Inferior parietal cortex (tissue), 1 donor: ENCODE measurements at regions not wholly inside any gene's neighbourhood (a gene's known extent, or its start where the extent isn't known, plus 50 kb on each side); places are given as distances from the start of the nearest gene placed in this dataset.

Experiments
- DNase-seq: peaks from one replicate; pipeline ENCODE4 v3.0.0-alpha.2; 2016; ENCODE audit errors: extremely low spot score

DNA sequence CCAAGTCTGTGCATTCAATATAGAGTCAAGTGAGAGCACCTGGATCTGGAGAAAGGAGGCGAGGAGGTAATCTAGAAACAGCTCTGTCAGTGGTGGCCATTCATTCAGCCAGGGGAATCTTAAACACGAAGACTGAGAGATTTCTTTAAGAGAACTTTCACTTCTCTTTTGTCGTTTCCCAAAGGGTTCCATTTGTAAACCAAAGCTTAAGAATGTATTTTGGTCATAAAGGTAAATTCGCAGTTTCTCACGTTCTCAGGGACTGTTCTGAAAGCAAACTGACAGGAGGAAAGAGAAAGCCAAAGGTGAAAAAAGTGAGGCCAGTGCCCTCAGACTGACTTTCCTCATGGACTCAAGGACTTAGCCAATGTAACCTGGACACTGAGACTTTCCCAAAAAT, 513.5 kb downstream of the CMPK2 start:
- DNase-seq = no peak

DNA sequence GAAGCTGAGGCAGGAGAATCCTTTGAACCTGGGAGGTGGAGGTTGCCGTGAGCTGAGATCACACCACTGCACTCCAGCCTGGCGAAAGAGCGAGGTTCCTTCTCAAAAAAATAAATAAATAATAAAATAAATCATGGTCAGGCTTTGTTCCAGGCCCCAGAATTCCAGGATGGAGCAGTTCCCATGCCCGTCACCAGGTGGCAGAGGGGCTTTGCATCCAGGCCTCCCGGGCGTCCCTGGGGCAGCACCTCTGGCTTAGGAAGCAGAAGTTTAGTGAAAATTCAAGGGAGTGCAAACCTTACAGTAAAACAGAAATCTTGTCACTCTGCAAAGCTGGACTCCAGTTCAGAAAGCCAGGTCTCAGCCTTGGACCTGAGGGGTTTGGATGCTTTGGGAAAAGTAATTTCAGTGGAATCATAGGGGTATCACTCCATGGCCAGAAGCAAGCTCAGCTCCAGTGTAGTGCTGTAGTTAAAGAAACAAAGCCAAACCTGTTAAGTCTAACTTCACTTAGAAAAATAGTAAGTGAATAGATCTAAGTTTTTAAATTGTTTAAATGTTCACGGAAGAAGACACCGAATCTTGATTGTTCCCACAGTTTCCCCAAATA, 512.7 kb downstream of the CMPK2 start:
- peak; percentile 32 for DNase-seq

DNA sequence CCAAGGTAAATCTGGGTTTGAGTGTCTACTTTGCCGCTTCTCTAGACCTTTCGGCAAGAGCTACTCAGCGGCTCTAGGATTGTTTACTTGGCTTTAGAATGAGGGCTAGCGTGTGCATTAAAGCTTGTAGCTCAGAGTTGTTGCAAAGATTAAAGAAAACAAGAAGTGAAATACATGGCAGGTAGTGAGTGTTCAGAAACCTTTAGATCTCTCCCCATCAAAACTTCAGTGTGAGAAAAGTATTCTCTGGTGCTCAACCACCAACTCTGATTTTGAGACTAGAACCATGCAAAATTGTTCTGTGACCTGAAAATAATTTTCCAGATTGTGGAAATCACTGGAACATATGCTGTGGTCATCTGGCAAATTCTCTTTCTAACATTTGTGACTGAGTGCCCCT, 512.0 kb downstream of the CMPK2 start:
- DNase-seq = no peak

DNA sequence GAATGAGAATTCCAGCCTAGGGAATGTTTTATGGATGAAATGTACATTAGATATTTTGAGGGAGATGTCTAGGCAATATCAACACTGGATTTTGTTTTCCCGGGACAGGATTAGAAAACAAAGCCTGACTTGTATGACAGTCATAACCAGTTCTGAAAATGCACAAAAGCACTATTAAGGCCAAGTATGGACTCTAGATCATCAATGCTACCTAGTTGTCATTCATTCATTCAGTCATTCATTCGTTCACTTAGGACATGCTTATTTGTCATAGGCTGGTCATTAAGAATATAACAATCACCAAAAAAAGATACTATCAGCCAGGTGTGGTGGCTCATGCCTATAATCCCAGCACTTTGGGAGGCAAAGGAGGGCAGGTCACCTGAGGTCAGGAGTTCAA, 511.2 kb downstream of the CMPK2 start:
- no peak for DNase-seq

DNA sequence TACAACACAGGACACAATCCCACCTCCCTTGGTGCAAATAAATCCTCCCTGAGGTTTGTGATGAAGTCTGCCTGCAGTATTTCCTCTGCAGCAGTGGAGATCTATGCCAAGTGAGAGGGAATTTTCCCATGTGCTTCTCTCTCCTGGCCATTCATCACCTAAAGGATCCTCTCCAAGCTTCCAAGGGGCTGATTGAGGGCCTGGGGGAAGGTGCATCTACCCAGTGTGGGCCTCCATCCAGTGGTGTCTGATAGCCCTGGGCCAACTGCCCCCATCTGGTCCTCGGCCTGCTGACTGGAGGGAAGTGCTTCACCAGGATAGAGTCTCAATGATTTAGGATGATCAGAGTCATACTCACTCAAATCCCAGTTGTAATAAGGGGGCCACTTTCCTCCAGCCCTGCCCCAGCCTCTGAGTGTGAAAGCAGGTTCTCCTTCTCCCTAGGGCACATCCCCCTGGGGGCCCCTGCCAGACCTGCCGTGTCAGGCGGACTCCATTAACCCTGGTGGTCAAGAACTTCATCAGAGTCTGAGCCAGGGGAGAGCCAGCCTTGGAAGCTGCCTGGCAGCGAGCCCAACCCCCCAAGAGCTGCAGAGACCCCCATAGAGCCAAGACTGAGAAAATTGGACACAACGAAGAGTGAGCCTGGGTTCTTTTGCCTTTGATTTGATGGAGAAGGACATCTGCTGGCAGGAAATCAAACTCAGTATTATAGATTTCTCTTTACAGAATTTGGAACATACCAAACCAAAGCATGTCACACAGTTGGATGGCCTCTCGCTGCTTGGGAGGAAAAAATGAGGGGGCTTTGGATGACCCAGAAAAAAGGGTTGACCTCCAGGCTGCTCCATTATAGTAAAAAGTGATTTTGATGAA, 509.6 kb downstream of the CMPK2 start:
- no peak for DNase-seq

DNA sequence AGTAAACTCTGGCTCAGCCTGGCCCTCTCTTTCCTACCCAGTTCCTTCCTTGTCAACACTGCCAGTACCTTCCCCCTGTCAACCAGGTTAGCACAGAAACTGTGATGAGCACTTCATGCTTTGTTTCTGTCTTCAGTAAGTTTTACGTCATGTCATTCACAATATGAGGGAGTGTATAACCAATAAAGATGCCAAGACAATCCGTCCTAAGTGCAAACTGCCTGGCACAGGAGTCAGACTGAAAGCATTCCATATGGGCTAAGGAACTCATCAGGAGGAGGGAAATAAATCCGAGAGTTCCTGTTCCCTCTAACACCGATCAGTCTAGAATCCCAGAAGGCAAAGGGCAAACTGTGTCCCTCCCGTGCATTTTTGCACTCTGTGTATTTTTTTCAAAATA, 507.2 kb downstream of the CMPK2 start:
- DNase-seq = no peak

DNA sequence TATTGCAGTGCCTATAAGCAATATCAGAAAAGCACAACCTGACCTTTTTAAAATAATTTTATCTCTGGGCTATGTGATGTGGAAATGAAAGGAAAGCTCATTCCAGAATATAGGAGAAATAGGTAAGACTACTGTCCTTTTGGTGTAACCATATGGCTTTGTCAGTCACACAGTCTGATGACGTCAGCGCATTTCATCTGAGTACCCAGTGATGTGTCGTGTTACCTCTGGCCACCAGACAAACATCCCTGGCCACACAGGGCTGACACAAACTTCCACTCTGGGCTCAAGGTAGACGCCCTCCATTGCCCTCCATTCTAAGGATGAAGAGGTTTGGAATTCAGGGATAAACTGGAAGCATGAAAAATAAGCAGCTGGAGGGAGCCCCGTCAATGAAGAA, 506.7 kb downstream of the CMPK2 start:
- DNase-seq = no peak

DNA sequence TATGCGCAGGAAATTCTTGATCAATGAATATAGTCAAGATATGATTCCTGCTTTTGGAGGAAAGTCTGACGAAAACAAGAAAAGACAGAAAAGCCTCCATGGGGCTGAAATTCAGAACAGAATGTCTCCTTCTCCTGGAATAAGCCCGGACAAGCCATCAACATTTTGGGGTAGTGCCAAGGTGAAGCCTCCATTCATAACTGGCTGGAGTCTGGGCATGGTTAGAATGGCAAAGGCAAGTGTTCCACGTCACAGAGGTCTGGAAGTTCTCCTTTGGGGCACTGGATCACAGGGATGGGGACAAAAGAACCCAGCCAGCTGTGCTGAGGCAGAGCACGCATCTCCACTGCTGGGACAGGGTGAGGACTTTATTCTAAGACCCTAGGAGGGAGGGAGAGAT, 505.7 kb downstream of the CMPK2 start:
- DNase-seq = no peak

DNA sequence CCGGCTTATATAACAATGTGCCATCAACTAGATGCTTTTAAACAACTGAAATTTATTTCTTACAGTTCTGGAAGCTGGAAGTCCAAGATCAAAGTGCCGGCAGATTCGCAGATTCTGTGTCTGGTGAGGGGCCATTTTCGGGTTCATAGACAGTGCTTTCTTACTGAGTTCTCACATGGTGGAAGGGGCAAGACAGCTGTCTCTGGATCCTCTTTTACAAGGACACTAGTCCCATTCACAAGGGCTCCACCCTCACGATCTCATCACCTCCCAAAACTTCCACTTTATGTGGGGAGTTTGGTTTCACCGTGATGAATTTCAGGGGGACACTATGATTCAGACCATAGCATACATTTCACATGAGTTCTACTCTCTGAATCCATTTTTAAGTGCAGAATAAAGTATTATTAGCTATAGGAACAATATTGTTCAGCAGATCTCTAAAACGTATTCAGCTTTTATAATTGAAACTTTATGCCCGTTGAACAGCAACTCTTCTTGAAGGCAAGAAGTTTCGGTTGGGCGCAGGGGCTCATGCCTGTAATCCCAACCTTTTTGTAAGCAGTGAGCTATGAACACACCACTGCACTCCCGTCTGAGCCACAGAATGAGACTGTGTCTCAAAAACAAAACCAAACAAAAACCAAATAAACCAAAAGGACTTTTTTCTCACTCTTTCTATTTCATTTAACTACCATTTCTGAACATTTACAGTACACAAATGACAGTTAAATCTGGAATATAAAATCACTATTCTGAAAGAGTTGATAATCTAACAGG, 502.8 kb downstream of the CMPK2 start:
- DNase-seq = no peak

DNA sequence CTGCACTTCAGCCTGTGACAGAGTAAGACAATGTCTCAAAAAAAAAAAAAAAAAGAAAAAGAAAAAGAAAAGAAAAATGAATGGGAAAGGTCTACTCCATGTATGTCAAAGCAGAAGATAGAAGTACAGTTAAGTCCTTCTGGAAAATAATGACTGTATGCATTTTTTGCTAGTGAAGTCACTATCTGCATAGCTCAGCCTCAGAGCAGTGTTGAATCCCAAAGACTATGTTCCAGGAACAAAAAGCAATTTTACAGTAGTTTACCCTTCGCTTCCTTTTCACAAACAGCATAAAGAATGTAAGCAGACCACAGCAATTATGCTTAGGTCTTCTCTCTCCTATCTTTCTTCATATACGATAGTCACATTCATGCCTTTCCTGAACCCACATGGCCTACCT, 497.4 kb downstream of the CMPK2 start:
- DNase-seq = no peak

DNA sequence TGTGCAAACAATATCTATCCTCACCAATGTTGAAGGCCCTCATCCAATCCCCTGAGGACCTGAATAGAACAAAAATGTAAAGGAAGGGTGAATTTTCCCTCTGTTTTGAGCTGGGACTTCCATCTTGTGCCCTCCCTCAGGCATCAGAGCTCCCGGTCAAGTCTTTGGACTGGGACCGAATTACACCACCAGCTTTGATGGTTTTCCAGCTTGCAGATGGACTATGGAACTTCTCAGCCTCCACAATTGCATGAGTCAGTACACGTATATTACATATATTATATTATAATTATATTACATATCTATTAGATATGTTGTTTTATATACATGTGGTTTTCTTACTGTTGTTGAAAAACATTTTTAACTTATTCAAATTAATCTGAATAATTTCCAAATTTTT, 496.4 kb downstream of the CMPK2 start:
- DNase-seq = no peak

DNA sequence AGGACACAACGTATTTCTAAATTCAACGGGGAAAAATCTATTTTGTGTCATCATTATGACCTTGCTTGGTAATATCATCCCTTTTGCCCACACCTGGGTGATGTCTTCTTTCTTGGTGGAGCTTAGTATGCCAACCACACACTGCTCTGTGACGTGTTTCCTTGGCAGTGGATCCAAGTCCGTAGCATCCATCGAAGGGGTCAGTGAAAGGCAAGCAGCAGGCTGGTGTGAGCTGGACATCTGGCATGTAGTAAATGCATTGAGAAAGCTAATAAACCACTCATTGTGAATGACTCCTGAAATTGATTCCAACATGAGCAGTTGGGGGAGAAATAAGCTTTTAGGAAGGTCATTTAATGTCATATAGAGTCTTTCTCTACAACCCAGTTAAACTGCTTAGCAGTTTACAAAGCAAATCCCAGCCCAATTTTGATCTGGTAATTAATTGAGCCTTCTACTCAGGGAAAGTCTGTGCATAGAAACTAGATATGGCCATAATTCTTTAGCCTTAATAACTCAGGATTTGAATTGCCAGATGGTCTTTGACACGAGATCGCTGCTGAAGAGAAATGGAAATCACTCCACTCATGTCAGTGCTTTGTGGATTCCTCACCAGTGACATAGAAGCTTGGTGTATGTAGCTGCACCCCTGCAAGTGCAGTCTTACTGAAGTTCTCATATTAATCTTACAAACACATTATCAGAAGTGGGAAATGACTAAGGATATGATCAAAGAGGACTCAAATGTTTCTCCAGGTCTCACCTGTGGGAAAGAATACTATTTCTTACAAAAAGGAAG, 494.8 kb downstream of the CMPK2 start:
- no peak for DNase-seq

DNA sequence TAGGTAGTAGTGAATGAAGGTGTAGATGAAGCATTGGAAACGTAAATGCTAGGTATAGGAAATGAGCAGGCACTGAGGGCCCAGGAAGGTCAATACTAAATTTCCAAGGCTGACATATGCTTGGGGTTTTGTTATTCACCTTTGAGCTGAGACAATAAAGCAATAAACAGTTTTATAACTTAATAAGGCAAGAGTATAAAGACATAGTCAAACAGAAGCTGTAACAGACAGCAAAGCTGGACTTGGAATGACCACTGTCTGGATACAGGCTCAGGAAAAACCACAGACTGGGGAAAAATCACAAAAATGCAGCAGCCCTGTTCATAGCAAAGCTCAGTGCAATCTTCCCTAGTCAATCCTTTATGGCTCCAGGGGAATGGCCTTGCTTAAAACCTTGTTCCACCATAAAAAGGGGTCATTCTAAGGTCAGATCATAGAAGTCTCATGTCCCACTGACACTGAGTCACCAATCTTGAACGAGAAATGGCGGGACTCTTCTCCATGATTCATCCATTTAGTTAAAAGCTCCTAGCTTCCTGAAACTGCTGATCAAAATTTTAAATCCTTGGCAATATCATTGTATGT, 493.3 kb downstream of the CMPK2 start:
- DNase-seq = no peak

DNA sequence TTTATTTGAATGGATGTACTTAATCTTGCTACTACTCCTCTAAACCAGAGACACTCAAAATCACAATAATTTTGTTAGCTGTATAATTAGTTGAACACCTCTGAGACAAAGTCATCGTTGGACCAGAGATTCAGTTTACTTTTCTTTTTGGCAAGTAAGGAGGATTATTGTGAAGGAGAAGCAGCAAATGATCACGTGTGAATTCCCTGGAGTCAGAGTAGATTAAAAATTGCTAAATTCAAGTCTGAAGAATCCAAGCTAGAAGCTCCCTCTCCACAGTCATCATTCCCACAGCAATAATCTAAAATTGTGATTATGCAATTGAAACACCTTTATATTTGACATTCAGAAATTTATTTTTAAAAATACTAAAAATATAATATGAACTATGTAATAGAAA, 484.4 kb downstream of the CMPK2 start:
- DNase-seq = no peak

DNA sequence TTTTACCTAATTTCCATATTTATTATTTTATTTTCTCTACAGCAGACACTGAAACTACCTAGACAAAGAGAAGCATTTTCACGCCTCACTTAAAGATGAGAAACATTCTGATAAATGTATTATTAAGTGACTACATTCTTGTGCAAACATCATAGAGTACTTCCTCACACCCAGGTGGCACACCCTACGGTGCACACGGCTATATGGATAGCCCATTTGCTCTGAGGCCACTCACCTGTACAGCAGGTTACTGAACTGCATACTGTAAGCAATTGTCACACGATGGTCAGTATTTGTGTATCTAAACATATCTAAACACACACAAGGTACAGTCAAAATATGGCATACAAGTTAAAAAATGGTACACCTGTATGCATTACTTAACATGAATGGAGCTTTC, 481.4 kb downstream of the CMPK2 start:
- DNase-seq = no peak

DNA sequence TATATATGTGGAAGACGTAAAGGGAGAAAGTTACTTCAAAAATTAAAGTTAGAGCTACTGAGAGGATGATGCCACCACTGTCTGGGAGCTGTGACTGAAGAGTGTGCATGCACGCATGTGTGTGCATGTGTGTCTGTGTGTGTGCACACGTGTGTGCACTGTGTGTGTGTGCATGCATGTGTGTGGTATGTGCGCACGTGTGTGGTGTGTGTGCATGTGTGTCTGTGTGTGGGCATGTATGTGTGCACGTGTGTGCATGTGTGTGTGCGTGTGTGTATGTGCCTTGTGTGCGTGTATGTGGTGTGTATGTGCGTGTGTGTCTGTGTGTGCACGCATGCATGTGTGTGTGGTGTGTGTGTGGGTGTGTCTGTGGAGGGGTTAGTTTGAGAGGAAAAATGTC, 473.4 kb downstream of the CMPK2 start:
- DNase-seq = no peak

DNA sequence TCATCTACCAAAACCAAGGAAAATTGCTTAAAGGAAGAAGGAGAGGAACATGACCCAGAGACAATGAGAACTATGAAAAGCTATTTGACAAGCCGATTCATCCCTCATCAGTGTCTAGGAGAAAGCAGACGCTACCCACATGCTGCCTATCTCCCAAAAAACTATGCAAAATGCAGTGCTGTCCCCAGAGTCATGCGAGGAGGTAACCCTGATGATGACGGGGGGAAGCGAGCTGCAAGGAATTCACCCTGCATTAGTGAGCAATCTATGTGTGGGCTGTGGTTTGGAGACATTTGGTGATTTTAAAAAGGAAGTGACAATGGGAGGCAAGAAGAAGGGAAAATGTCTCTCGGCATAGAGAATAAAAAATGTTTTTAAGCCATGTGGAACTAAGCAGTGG, 472.7 kb downstream of the CMPK2 start:
- DNase-seq = no peak

DNA sequence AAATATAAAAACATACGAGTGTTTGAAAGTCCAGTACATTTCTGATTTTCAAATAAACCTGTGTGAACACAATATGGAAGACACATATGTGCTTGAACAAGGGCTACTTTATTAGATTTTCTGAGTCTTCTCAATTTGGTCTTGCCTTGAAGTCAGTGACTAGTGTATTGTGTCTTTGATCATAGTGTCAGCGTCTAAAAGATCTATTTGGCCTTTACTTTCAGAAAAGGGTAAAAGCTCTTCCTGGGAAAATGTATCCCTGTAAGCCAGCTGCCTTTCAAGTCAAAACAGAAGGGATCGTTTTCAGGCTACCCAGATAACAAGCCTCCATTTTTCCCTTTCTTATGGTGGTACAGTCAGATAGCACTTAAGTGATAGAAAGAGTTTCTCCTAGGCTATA, 471.9 kb downstream of the CMPK2 start:
- DNase-seq = no peak

DNA sequence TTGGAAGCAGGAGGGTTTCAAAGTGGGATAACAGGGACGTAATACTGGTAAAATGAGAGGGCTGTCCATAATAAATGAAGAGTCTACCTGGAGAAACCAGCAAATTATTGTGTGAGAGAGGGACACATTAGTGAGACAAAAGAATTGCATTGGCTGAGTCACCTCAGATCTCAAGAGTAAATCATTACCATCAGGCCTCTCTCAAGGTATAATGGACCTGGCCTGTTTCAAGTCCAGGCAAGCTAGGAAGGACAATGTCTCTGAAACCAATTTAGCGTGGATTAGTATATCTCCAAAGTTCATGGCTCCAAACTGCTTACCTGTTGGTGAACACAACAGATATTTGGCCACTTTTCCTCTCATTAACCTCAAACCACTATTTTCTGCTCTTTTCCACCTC, 471.4 kb downstream of the CMPK2 start:
- DNase-seq = no peak

DNA sequence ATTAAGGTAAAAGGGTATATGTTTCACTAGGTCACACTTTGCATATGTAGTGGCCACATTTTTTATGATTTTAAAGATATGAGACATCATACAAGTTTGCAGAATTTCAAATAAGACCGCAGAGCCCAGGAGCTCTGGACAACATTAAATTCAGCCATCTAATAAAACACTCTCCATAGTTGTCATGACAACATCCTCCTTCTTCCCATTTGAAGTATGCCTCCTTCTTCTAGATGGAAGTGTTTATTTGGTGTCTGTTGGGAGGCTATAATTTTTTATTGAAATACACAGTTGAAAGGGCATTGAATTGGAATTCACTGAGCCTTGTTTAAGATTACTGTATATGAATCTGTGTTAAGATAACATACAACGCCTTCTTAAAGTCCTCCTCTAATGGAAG, 467.3 kb downstream of the CMPK2 start:
- no peak for DNase-seq

DNA sequence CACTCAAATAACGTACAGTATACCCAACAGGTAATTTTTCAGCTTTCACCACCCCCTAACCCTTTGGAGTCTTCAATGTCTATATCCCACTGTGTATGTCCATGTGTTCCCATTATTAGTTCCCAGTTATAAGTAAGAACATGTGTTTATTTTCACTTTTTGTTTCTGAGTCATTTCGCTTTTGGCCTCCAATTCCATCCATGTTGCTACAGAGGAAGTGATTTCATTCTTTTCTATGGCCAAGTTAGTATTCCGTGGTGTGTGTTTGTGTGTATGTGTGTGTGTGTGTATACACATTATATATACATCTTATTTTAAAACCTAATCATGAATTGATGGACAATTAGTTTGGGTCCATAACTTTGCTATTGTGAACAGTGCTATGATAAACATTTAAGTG, 464.4 kb downstream of the CMPK2 start:
- DNase-seq = no peak

DNA sequence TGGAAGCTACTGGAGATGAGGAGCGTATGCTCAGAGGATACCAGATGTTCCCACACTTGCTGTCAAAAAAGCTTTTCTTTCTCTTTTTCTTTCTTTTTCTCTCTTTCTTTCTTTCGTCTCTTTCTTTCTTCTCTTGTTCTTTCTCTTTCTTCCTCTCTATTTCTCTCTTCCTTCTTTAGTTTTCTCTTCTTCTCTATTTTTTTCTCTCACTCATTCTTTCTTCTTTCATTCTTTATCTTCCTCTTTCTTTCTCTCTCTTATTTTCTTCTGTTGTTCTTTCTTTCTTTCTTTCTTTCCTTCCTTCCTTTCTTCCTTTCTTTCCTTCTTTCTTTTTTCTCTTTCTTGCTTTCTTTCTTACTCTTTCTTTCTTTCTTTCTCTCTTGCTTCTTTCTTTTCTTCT, 457.6 kb downstream of the CMPK2 start:
- DNase-seq = no peak
